GM12878 (cell line): ENCODE measurements at regions not wholly inside any gene's neighbourhood (a gene's known extent, or its start where the extent isn't known, plus 50 kb on each side); places are given as distances from the start of the nearest gene placed in this dataset.

Experiments used
- EGR1 ChIP-seq, 2 experiments: IDR thresholded peaks; 1 replicate in 1 of 2; 2 replicates in 1 of 2; pipeline ENCODE4 v1.6.1; 2011 to 2012; ENCODE audit warnings: low read depth in 2 of 2, low read length in 2 of 2, borderline replicate concordance in 1 of 2, mild to moderate bottlenecking in 1 of 2, moderate library complexity in 1 of 2
- HDAC2 ChIP-seq: fragments of 200-600 bp; sonication (generic); IDR thresholded peaks from 2 replicates; pipeline ENCODE4 v1.6.1; 2017
- HDGF ChIP-seq: fragments of 450-650 bp; IDR thresholded peaks from 2 replicates; pipeline ENCODE4 v1.6.1; 2016; ENCODE audit warnings: antibody characterized with exemption
- MYC ChIP-seq: IDR thresholded peaks from 2 replicates; pipeline ENCODE4 v1.6.1; 2011; ENCODE audit warnings: mild to moderate bottlenecking, low read length, moderate library complexity, inconsistent platforms; ENCODE audit not compliant: insufficient read depth, insufficient replicate concordance, insufficient read length, severe bottlenecking
- NBN ChIP-seq: fragments of 450-650 bp; IDR thresholded peaks from 2 replicates; pipeline ENCODE4 v1.6.1; 2016
- POLR2AphosphoS2 ChIP-seq: IDR thresholded peaks from 2 replicates; pipeline ENCODE4 v1.6.1; 2011; ENCODE audit warnings: low read depth, mild to moderate bottlenecking, low read length, improper control_type of control experiment, moderate library complexity
- POLR2AphosphoS5 ChIP-seq: IDR thresholded peaks from 2 replicates; pipeline ENCODE4 v1.6.1; 2011; ENCODE audit warnings: mild to moderate bottlenecking, low read length, inconsistent platforms
- TF ChIP-seq, protein P1 (sequence below), 3 experiments: IDR thresholded peaks in 2 of 3; conservative IDR thresholded peaks in 1 of 3; 2 replicates each; pipeline ENCODE4 v1.5.1; 2011; ENCODE audit warnings: low read depth in 3 of 3, low read length in 3 of 3, mild to moderate bottlenecking in 3 of 3, control low read depth in 2 of 3, moderate library complexity in 2 of 3, inconsistent platforms in 1 of 3, mixed read lengths in 1 of 3; ENCODE audit not compliant: control insufficient read depth in 2 of 3, insufficient read depth in 1 of 3; ENCODE audit errors: extremely low read depth in 1 of 3

- TF ChIP-seq NBN, result no peak
- TF ChIP-seq, protein P1, sequence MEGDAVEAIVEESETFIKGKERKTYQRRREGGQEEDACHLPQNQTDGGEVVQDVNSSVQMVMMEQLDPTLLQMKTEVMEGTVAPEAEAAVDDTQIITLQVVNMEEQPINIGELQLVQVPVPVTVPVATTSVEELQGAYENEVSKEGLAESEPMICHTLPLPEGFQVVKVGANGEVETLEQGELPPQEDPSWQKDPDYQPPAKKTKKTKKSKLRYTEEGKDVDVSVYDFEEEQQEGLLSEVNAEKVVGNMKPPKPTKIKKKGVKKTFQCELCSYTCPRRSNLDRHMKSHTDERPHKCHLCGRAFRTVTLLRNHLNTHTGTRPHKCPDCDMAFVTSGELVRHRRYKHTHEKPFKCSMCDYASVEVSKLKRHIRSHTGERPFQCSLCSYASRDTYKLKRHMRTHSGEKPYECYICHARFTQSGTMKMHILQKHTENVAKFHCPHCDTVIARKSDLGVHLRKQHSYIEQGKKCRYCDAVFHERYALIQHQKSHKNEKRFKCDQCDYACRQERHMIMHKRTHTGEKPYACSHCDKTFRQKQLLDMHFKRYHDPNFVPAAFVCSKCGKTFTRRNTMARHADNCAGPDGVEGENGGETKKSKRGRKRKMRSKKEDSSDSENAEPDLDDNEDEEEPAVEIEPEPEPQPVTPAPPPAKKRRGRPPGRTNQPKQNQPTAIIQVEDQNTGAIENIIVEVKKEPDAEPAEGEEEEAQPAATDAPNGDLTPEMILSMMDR (IDR thresholded peaks at IDR 0.05 in 2 of 3, conservative IDR thresholded peaks at IDR 0.05 in 1 of 3; ENCODE audit: control insufficient read depth in 2 of 3, extremely low read depth in 1 of 3, insufficient read depth in 1 of 3, low read depth in 3 of 3, low read length in 3 of 3), result no peak
- TF ChIP-seq MYC, result no peak
- TF ChIP-seq POLR2AphosphoS2, result no peak
- TF ChIP-seq HDAC2, result no peak
- TF ChIP-seq EGR1 (IDR thresholded peaks at IDR 0.05; ENCODE audit: borderline replicate concordance in 1 of 2, low read depth in 2 of 2, low read length in 2 of 2), result no peak
- TF ChIP-seq HDGF, result no peak
- no peak for TF ChIP-seq POLR2AphosphoS5
Measured at GRCh38 chr4:112889199-112889598, 160.3 kb upstream of the ANK2 start.
